Fibroblast of skin of right quadriceps (primary cell): ENCODE measurements at regions not wholly inside any gene's neighbourhood (a gene's known extent, or its start where the extent isn't known, plus 50 kb on each side); places are given as distances from the start of the nearest gene placed in this dataset.

ENCODE experiments used
- DNase-seq: peaks from one replicate; pipeline ENCODE4 v3.0.0-alpha.2; 2013

DNA sequence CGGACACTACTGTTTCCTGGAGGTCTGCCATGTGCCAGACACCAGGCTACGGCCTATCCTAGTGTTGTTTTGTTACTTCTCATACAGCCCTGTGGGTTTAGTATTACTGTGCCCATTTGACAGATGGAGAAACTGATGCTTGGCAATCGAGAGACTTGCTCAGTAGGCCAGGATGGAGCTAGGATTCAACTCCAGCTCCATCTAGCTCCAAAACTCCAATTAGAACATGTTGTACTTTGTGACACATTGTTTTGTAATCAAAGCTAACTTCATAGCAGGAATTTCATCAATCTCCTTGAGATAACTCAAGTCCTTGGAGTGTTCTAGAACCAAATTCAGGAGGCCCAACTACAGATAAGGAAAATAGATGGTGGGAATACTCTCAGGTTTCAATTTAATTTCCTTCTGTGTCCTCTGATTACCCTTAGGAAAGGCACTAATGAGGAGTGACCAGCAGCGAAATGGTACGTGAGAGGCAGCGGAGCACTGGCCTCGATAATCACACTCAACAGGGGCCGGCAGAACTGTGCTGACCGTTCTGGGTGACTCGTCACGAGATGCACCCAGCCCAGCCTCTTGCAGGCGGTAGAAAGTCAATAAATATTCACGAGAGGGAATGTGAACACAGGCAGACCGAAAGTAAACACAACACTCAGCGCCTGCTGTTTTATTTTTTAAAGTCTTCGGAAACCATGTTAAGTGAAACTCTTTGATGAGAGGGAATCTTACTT lies 269.6 kb upstream of the NEBL start:
- DNase-seq = no peak

- DNase-seq = no peak
Measured at GRCh38 chr10:21165489-21165888, 268.4 kb upstream of the NEBL start.

DNA sequence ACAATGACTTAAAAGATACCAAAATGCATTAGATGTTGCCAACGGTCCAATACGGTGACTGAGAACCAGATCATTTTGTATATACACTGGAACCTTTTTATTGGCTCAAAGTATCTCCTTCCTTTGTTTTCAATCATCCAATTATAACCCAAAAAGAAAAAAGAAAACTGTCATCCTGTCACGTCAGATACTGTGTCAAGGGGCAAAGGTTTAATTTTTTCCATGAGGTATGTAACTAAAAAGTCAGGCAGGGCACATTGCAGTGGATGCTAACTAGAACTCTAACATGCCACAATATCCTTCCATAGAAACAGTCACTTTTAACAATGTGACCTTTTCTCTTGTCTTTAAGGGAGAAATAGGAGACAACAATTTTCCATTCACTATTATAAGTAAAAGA lies 267.6 kb upstream of the NEBL start:
- DNase-seq = no peak

DNA sequence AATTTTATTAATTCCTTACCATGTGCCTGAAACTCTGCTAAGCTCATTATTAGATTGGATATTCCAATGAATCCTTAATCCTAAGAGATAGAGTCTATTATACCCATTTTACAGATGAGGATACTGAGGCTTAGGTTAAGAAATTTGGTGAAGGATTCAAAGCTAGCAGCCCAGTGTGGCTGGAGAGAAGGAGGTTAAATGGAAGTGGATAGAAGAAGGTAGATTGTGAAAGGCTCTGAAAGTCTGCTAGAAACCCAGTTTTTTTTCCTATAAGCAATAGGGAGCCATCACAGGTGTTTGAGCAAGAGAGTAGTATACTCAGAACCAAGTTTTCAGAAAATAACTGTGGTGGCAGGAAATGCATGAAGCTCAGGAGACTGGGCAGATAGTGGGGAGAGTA lies 265.8 kb upstream of the NEBL start:
- DNase-seq = no peak

- no peak for DNase-seq
Measured at GRCh38 chr10:21161647-21162046, 264.5 kb upstream of the NEBL start.

GRCh38 chr10:21161090-21161625 lies 264.0 kb upstream of the NEBL start:
- DNase-seq = no peak

- DNase-seq = no peak
Measured at GRCh38 chr10:21160116-21160515, 263.0 kb upstream of the NEBL start.

- no peak for DNase-seq
Measured at GRCh38 chr10:21159669-21160068, 262.6 kb upstream of the NEBL start.

DNA sequence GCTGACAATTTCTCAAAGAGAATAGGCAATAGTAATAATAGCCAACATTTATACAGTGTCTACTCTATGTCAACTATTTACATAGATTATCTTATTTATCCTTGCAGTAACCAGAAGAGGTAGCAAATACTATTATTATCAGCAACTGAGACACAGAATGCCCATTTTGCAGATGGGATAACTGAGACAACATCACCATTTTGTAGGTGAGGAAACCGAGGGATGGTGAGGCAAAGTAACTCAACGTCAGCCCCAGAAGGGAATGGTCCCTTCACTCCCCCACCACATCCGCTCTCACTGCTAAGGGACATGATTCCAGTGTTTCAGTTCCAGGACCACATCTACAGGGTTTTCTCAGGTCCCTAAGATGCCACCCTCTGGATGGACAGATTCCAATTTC lies 261.2 kb upstream of the NEBL start:
- DNase-seq = no peak

DNA sequence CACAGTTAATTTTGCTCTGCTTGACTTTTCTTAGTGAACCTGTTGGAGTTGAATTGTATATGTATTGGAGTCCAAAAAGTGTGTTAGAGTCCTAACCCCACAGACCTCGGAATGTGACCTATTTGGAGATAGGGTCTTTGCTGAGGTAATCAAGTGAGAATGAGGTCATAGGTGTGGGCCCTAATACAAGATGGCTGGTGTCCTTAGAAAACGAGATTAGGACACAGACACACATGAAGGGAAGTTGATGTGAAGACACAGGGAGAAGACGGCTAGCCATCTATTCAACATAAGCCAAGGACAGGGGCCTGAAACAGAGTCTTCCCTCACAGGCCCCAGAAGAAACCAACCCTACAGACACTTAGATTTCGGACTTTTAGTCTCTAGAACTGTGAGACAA lies 260.6 kb upstream of the NEBL start:
- DNase-seq = no peak

GRCh38 chr10:21150166-21150565 lies 253.1 kb upstream of the NEBL start:
- no peak for DNase-seq

GRCh38 chr10:21146436-21146789 lies 249.3 kb upstream of the NEBL start:
- DNase-seq = no peak

- no peak for DNase-seq
Measured at GRCh38 chr10:21145751-21146435, 248.8 kb upstream of the NEBL start.

DNA sequence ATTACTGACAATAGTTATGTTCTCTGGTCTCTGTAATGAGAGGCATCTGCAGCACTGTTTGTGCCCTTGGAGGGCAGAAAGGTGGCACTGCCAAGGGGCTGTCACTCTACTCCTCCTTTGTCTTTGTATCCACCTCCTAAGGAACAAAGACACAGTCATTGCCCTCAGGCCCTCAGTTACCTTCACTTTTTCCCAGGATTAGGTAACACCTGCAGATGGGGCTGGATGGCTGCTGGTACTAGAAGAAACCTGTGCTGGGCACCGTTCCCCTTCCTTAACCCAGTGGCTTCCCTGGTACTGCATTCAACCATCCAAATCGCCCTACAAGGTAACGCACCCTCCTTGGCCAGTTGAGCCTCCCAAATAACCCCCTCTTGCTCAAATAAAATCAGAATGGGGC lies 246.9 kb upstream of the NEBL start:
- DNase-seq = no peak

DNA sequence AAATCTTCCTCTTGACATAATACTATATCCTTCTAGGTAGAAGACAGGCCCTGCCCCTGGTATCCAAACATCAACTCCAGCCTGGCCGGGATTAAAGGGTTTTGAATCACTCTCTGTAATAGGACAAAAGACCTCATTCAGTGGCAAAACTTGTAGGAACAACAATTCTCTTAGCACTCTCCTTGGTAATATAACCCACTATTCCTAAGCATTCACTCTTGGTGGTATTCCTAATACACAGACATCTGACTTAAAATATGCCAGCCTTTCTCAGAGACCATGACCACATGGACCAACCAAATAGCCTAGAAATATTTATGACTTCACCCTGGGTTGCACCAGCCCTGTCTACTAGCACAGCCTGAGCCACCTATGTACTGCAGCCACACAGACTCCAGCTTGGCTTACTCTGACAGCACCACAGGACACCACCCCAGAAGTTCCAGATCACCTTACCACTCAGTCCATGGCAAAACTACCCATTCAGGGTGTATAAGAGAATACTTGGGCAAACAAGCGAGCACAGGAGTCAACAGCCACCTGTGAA lies 244.9 kb upstream of the NEBL start:
- DNase-seq = no peak

- DNase-seq = no peak
Measured at GRCh38 chr10:21138769-21139340, 241.7 kb upstream of the NEBL start.

DNA sequence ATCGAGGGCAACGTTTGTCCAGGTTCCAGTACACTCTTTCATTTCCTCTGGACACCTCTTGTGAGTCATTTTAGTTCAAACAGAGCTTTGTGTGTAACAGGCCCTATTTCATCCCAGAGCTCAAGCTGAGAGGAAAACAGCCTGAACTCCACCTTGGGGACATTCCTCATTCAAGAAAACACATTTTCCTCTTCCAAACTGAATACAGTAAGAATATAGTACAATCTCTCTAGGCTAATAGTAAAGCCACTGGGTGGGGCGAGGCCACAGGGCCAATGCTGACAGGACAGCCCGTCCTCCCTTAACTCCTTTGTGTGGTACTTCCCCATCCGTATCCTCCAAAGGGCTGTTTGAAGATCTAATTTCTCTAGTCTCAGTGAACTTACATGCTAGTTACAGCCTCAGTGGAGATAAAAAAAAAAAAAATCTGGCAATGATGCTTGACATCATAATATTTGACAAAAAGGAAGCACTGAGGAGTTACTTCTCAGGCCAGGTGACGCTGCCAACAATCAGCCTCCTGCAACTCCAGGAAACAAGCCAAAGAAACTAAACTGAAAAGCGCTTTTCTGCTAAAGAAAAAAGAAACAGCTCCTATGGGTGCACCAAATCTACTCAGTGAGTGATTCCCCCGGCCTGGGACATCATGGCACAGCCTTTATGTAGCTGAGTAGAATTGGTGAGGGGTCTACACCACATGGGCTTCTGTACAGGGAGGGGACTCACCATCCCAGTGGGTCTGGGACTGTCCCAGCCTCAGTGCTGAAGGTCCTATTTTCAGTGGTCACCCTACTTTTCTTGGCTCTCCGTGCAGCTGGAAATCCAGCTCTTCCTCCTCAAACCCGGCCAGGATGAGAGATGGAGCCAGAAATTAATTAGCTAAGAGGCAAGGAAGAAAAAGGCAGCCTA lies 238.2 kb upstream of the NEBL start:
- DNase-seq = peak; percentile 14

GRCh38 chr10:21134645-21135022 lies 237.5 kb upstream of the NEBL start:
- no peak for DNase-seq

GRCh38 chr10:21130683-21131442 lies 233.8 kb upstream of the NEBL start:
- DNase-seq = no peak

DNA sequence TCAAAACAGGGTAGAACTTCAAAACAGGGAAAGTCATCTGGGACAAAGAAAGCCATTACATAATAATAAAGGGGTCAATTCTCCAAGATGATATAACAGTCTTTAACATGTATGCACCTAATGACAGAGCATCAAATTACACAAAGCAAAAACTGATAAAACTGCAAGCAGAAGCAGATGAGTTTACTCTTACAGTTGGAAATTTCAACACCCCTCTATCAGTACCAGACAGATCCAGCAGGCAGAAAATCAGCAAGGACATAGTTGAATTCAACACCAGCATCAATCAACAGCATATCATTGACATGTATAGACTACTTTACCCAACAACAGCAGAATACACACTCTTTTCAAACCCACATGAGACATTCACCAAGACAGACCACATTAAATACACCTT lies 233.0 kb upstream of the NEBL start:
- no peak for DNase-seq

DNA sequence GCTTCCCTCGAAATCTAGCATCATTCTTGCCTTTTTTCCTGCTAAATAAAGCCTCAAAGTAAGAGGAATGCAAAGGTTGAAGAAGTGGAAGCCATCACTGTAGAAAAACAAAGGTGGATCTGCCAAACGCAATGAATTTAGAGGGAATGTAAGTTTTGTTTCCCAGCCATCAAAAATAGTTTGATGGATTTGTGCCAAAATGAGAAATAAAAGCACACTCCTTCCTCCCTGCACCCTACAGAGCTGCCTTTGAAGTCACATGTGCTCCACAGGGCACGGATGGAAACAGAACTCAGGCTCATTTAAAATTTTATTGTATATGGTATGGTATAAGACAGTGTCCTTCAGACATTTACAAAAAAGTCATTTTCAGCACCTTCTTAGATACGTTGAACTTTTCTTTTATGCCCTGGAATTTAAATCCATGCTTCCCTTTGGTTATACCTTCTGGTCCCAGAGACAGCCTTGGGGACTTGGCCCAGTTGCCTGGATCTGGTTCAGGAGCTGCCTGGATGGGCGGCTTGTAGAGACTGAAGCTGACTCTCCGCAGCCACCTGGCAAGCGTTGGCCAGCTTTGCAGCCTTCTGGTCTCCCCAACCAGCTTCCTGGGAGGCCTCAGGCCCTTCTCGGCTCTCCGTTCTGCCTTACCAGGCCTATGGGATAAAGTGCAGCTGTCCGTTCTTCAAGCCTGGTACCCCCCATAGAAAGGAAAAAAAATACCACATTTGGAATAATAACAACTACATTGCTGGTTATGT lies 228.5 kb upstream of the NEBL start:
- no peak for DNase-seq
